A673 (cell line): ENCODE measurements at regions not wholly inside any gene's neighbourhood (a gene's known extent, or its start where the extent isn't known, plus 50 kb on each side); places are given as distances from the start of the nearest gene placed in this dataset.

Experiments used
- BruUV-seq: library from RNA; stranded (reverse); fragments of 400-500 nt; replicated peaks from 2 replicates; lab custom pipeline; 2021; lab: Mats Ljungman, UMichigan
- CTCF ChIA-PET: fragments of 300-600 bp; sonication (Branson Sonifier 250); formaldehyde crosslinking; loops from one replicate; lab custom pipeline; 2022; ENCODE audit warnings: antibody characterized with exemption; lab: Charles Lee
- POLR2A ChIA-PET: fragments of 300-600 bp; sonication (Branson Sonifier 250); formaldehyde crosslinking; loops from one replicate; lab custom pipeline; 2022; ENCODE audit warnings: antibody characterized with exemption; ENCODE audit not compliant: low non-redundant PET; lab: Charles Lee
- DNase-seq: peaks from one replicate; pipeline ENCODE4 v3.0.0-alpha.2; 2015; ENCODE audit warnings: low spot score
- H3K27ac ChIP-seq: fragments of 200-600 bp; sonication (generic); 2 replicates; pipeline ENCODE4 v1.5.1; 2016; ENCODE audit warnings: mixed run types, low read depth, mild to moderate bottlenecking, mixed read lengths, antibody characterized with exemption, low read length; ENCODE audit not compliant: poor library complexity, severe bottlenecking
- H3K27me3 ChIP-seq: fragments of 200-600 bp; sonication (generic); replicated peaks from 2 replicates; pipeline ENCODE4 v1.6.1; 2017; ENCODE audit warnings: mixed run types, low read depth, mild to moderate bottlenecking, mixed read lengths, antibody characterized with exemption, low read length; ENCODE audit not compliant: insufficient read depth, poor library complexity
- H3K36me3 ChIP-seq: fragments of 200-600 bp; sonication (generic); 2 replicates; pipeline ENCODE4 v1.6.1; 2016; ENCODE audit warnings: mixed run types, mild to moderate bottlenecking, mixed read lengths, antibody characterized with exemption, low read length; ENCODE audit not compliant: insufficient read depth, poor library complexity, severe bottlenecking
- H3K4me1 ChIP-seq: fragments of 200-600 bp; sonication (generic); 2 replicates; pipeline ENCODE4 v1.6.1; 2017; ENCODE audit warnings: mixed run types, mild to moderate bottlenecking, mixed read lengths, antibody characterized with exemption, low read length; ENCODE audit not compliant: insufficient read depth, poor library complexity, severe bottlenecking
- H3K4me3 ChIP-seq: fragments of 200-600 bp; sonication (generic); 2 replicates; pipeline ENCODE4 v1.5.1; 2016; ENCODE audit warnings: low read depth, mixed run types, mild to moderate bottlenecking, mixed read lengths, low read length; ENCODE audit not compliant: poor library complexity, severe bottlenecking
- H3K9me3 ChIP-seq: fragments of 200-600 bp; sonication (generic); 2 replicates; pipeline ENCODE4 v1.6.1; 2016; ENCODE audit warnings: mixed run types, low read depth, mild to moderate bottlenecking, mixed read lengths, antibody characterized with exemption, low read length; ENCODE audit not compliant: poor library complexity, severe bottlenecking
- CTCF ChIP-seq: fragments of 300-800, 200-600 bp; sonication (generic); conservative IDR thresholded peaks from 2 replicates; pipeline ENCODE4 v1.5.1; 2017; ENCODE audit warnings: low read depth, mild to moderate bottlenecking, antibody characterized with exemption, low read length, moderate library complexity, mixed read lengths
- EZH2 ChIP-seq: fragments of 200-600 bp; sonication (generic); IDR thresholded peaks from 2 replicates; pipeline ENCODE4 v1.6.1; 2017; ENCODE audit warnings: borderline replicate concordance, low read depth, mild to moderate bottlenecking, mixed read lengths, antibody characterized with exemption, low read length; ENCODE audit not compliant: poor library complexity, severe bottlenecking
- intact Hi-C: fragments of 100-400 bp; cut with micrococcal nuclease; formaldehyde crosslinking; loops from one replicate; pipeline ENCODE4 v1.10.0; 2022; ENCODE audit not compliant: unreplicated experiment

- H3K4me3 ChIP-seq = no peak overlapping the region
- BruUV-seq = no TSS peak
- POLR2A ChIA-PET = no interaction called here
- H3K27ac ChIP-seq = no peak overlapping the region
- TF ChIP-seq CTCF = no peak
- TF ChIP-seq EZH2 = no peak
- H3K27me3 ChIP-seq = peaks cover 57% of the 10 kb centered on the region
- intact Hi-C loops = no loop called here
- no peak for DNase-seq
- no peaks in the 10 kb centered on the region for H3K36me3 ChIP-seq
- CTCF ChIA-PET = no interaction called here
- no peaks in the 10 kb centered on the region for H3K4me1 ChIP-seq
- H3K9me3 ChIP-seq = no peaks in the 10 kb centered on the region
Measured at GRCh38 chr20:20931024-20931423, 175.1 kb downstream of the LINC00237 start.

GRCh38 chr20:20930500-20930899 is 175.7 kb downstream of the LINC00237 start:
- H3K4me1 ChIP-seq = no peaks in the 10 kb centered on the region
- intact Hi-C loops = no loop called here
- no peaks in the 10 kb centered on the region for H3K9me3 ChIP-seq
- POLR2A ChIA-PET = no interaction called here
- peaks cover 53% of the 10 kb centered on the region for H3K27me3 ChIP-seq
- no TSS peak for BruUV-seq
- no peak overlapping the region for H3K4me3 ChIP-seq
- CTCF ChIA-PET = no interaction called here
- no peaks in the 10 kb centered on the region for H3K36me3 ChIP-seq
- no peak overlapping the region for H3K27ac ChIP-seq
- TF ChIP-seq CTCF (no peak), EZH2 (no peak)
- DNase-seq = no peak

GRCh38 chr20:20929341-20929740 is 176.8 kb downstream of the LINC00237 start:
- Histone ChIP-seq H3K36me3 (no peaks in the 10 kb centered on the region), H3K4me3 (no peak overlapping the region), H3K27me3 (peaks cover 50% of the 10 kb centered on the region), H3K27ac (no peak overlapping the region), H3K4me1 (no peaks in the 10 kb centered on the region), H3K9me3 (no peaks in the 10 kb centered on the region)
- no peak for DNase-seq
- TF ChIP-seq CTCF (no peak), EZH2 (no peak)
- intact Hi-C loops = no loop called here
- ChIA-PET POLR2A (no interaction called here), CTCF (no interaction called here)
- BruUV-seq = no TSS peak
